Femur (tissue), 1 donor: ENCODE measurements at regions not wholly inside any gene's neighbourhood (a gene's known extent, or its start where the extent isn't known, plus 50 kb on each side); places are given as distances from the start of the nearest gene placed in this dataset.

Experiments used
- DNase-seq: peaks from one replicate; pipeline ENCODE4 v3.0.0-alpha.2; 2017

GRCh38 chr10:64458306-64458705 lies 937.1 kb downstream of the REEP3 start:
- DNase-seq: no peak

- no peak for DNase-seq
These were observed 942.2 kb downstream of the REEP3 start for GRCh38 chr10:64463406-64463805.

- no peak for DNase-seq
These were observed 944.5 kb downstream of the REEP3 start for GRCh38 chr10:64465653-64466052.

GRCh38 chr10:64468219-64468618 lies 947.0 kb downstream of the REEP3 start:
- DNase-seq: no peak

GRCh38 chr10:64476506-64476905 lies 955.3 kb downstream of the REEP3 start:
- no peak for DNase-seq

- DNase-seq: no peak
These were observed 956.6 kb downstream of the REEP3 start for GRCh38 chr10:64477791-64478190.

- DNase-seq: no peak
These were observed 963.7 kb downstream of the REEP3 start for GRCh38 chr10:64484811-64485330.

- DNase-seq: no peak
These were observed 964.9 kb downstream of the REEP3 start for GRCh38 chr10:64486149-64486548.

- DNase-seq: no peak
These were observed 965.7 kb downstream of the REEP3 start for GRCh38 chr10:64486901-64487300.

- DNase-seq: no peak
These were observed 973.7 kb downstream of the REEP3 start for GRCh38 chr10:64494901-64495300.

GRCh38 chr10:64497306-64497705 lies 976.1 kb downstream of the REEP3 start:
- DNase-seq: no peak

- no peak for DNase-seq
These were observed 980.6 kb downstream of the REEP3 start for GRCh38 chr10:64501807-64502206.

GRCh38 chr10:64502936-64503335 lies 981.7 kb downstream of the REEP3 start:
- no peak for DNase-seq

- no peak for DNase-seq
These were observed 982.2 kb downstream of the REEP3 start for GRCh38 chr10:64503429-64503828.

- DNase-seq: no peak
These were observed 984.3 kb downstream of the REEP3 start for GRCh38 chr10:64505501-64505900.

GRCh38 chr10:64506963-64507362 lies 985.8 kb downstream of the REEP3 start:
- no peak for DNase-seq

GRCh38 chr10:64507651-64508028 lies 986.4 kb downstream of the REEP3 start:
- no peak for DNase-seq

- DNase-seq: no peak
These were observed 986.9 kb downstream of the REEP3 start for GRCh38 chr10:64508029-64508661.

GRCh38 chr10:64515970-64516699 lies 994.9 kb downstream of the REEP3 start:
- DNase-seq: no peak

- no peak for DNase-seq
These were observed 997.3 kb downstream of the REEP3 start for GRCh38 chr10:64518456-64518855.

GRCh38 chr10:64519427-64519826 lies 998.2 kb downstream of the REEP3 start:
- DNase-seq: no peak

- no peak for DNase-seq
These were observed 998.6 kb downstream of the REEP3 start for GRCh38 chr10:64519831-64520230.

- DNase-seq: no peak
These were observed 1002.0 kb downstream of the REEP3 start for GRCh38 chr10:64523065-64523759.
